Midbrain (tissue), 1 donor: ENCODE measurements at regions not wholly inside any gene's neighbourhood (a gene's known extent, or its start where the extent isn't known, plus 50 kb on each side); places are given as distances from the start of the nearest gene placed in this dataset.

Source experiments
- DNase-seq: peaks from one replicate; lab custom pipeline; 2025; lab: John Stamatoyannopoulos, UW

- DNase-seq: no peak
Observed at GRCh38 chr19:28884786-28885476, 328.0 kb downstream of the UQCRFS1 start.

- peak; percentile 54 for DNase-seq
Observed at GRCh38 chr19:28883241-28883693, 329.7 kb downstream of the UQCRFS1 start.

GRCh38 chr19:28882818-28883217 is 330.1 kb downstream of the UQCRFS1 start:
- DNase-seq: no peak

GRCh38 chr19:28881616-28882015 is 331.3 kb downstream of the UQCRFS1 start:
- no peak for DNase-seq

GRCh38 chr19:28880735-28881401 is 332.1 kb downstream of the UQCRFS1 start:
- DNase-seq: no peak

GRCh38 chr19:28878862-28879566 is 333.9 kb downstream of the UQCRFS1 start:
- peak; percentile 87 for DNase-seq

GRCh38 chr19:28876609-28877123 is 336.3 kb downstream of the UQCRFS1 start:
- DNase-seq: no peak

- DNase-seq: no peak
Observed at GRCh38 chr19:28874742-28875141, 338.2 kb downstream of the UQCRFS1 start.

GRCh38 chr19:28873301-28873700 is 339.6 kb downstream of the UQCRFS1 start:
- DNase-seq: no peak

- no peak for DNase-seq
Observed at GRCh38 chr19:28871099-28871725, 341.7 kb downstream of the UQCRFS1 start.

- no peak for DNase-seq
Observed at GRCh38 chr19:28869459-28869858, 343.5 kb downstream of the UQCRFS1 start.

GRCh38 chr19:28868836-28869235 is 344.1 kb downstream of the UQCRFS1 start:
- DNase-seq: no peak

GRCh38 chr19:28867978-28868377 is 345.0 kb downstream of the UQCRFS1 start:
- no peak for DNase-seq

GRCh38 chr19:28864577-28865042 is 348.3 kb downstream of the UQCRFS1 start:
- DNase-seq: no peak

- no peak for DNase-seq
Observed at GRCh38 chr19:28864024-28864503, 348.9 kb downstream of the UQCRFS1 start.

- no peak for DNase-seq
Observed at GRCh38 chr19:28862238-28862637, 350.7 kb downstream of the UQCRFS1 start.

GRCh38 chr19:28859811-28860210 is 353.1 kb downstream of the UQCRFS1 start:
- DNase-seq: no peak

- no peak for DNase-seq
Observed at GRCh38 chr19:28858933-28859332, 354.0 kb downstream of the UQCRFS1 start.

- no peak for DNase-seq
Observed at GRCh38 chr19:28857967-28858366, 355.0 kb downstream of the UQCRFS1 start.

- DNase-seq: no peak
Observed at GRCh38 chr19:28855216-28855615, 357.7 kb downstream of the UQCRFS1 start.

- DNase-seq: no peak
Observed at GRCh38 chr19:28847468-28847867, 365.5 kb downstream of the UQCRFS1 start.
